OCI-LY3 (cell line): ENCODE measurements at regions not wholly inside any gene's neighbourhood (a gene's known extent, or its start where the extent isn't known, plus 50 kb on each side); places are given as distances from the start of the nearest gene placed in this dataset.
"Not testable (repeated sequence)": the region's sequence is repeated elsewhere in the genome, so short reads cannot be mapped to it uniquely, and the experiment has no call there.

Experiments used
- H2AFZ ChIP-seq: fragments of 200-600, 300-600 bp; shearing (Covaris generic); 2 replicates; pipeline ENCODE4 v1.6.0; 2014; ENCODE audit warnings: antibody characterized with exemption, low read depth, low read length
- H3K27ac ChIP-seq: fragments of 200-600, 300-600 bp; sonication (generic); 2 replicates; pipeline ENCODE4 v1.5.1; 2014; ENCODE audit warnings: mild to moderate bottlenecking, low read length, moderate library complexity, mixed read lengths
- H3K27me3 ChIP-seq: fragments of 200-600, 300-600 bp; sonication (generic); 2 replicates; pipeline ENCODE4 v1.6.1; 2014; ENCODE audit warnings: low read depth, low read length, mixed read lengths
- H3K36me3 ChIP-seq: fragments of 200-600, 300-600 bp; sonication (generic); replicated peaks from 2 replicates; pipeline ENCODE3; 2014; ENCODE audit warnings: low read depth, low read length, mixed read lengths
- H3K4me1 ChIP-seq: fragments of 300-600, 200-600 bp; sonication (generic); 2 replicates; pipeline ENCODE4 v1.6.1; 2014; ENCODE audit warnings: low read length, mixed read lengths
- H3K4me2 ChIP-seq: fragments of 200-600, 300-600 bp; sonication (generic); 2 replicates; pipeline ENCODE4 v1.6.1; 2014; ENCODE audit warnings: low read length, mixed read lengths
- H3K4me3 ChIP-seq: fragments of 300-600, 200-600 bp; sonication (generic); 2 replicates; pipeline ENCODE4 v1.5.1; 2014; ENCODE audit warnings: antibody characterized with exemption, mild to moderate bottlenecking, low read length, moderate library complexity
- H3K79me2 ChIP-seq: fragments of 300-600, 200-600 bp; shearing (Covaris generic); 2 replicates; pipeline ENCODE4 v1.6.1; 2014; ENCODE audit warnings: mild to moderate bottlenecking, low read length, mixed read lengths
- H3K9ac ChIP-seq: fragments of 300-600, 200-600 bp; shearing (Covaris generic); 2 replicates; pipeline ENCODE4 v1.6.0; 2014; ENCODE audit warnings: mild to moderate bottlenecking, low read length, moderate library complexity
- H3K9me3 ChIP-seq: fragments of 200-600, 300-600 bp; shearing (Covaris generic); 2 replicates; pipeline ENCODE4 v1.6.1; 2014; ENCODE audit warnings: low read length, mixed read lengths; ENCODE audit not compliant: insufficient read depth
- H4K20me1 ChIP-seq: fragments of 200-600, 300-600 bp; sonication (generic); 2 replicates; pipeline ENCODE4 v1.6.1; 2016; ENCODE audit warnings: low read length, mixed read lengths; ENCODE audit not compliant: insufficient read depth
- CTCF ChIP-seq: fragments of 200-600, 300-600 bp; sonication (generic); IDR thresholded peaks from 2 replicates; pipeline ENCODE4 v1.5.1; 2014; ENCODE audit warnings: antibody characterized with exemption, low read length, low read depth
- EZH2phosphoT487 ChIP-seq: fragments of 200-600 bp; shearing (Covaris generic); IDR thresholded peaks from 2 replicates; pipeline ENCODE4 v1.6.1; 2018; ENCODE audit warnings: antibody characterized with exemption, mixed run types, low read depth

- Histone ChIP-seq H3K36me3 (no peaks in the 10 kb centered on the region), H3K9me3 (no peaks in the 10 kb centered on the region), H3K27ac (no peak overlapping the region), H2AFZ (no peak overlapping the region), H3K79me2 (no peaks in the 10 kb centered on the region), H3K27me3 (no peaks in the 10 kb centered on the region), H3K9ac (no peak overlapping the region), H4K20me1 (no peaks in the 10 kb centered on the region), H3K4me1 (peaks cover 15% of the 10 kb centered on the region), H3K4me3 (no peak overlapping the region), H3K4me2 (peak overlapping the region; percentile 25)
- TF ChIP-seq EZH2phosphoT487 (no peak), CTCF (no peak)
These were observed 527.6 kb downstream of the DIPK2A start for GRCh38 chr3:144499001-144499930.

- TF ChIP-seq CTCF (no peak), EZH2phosphoT487 (no peak)
- no peaks in the 10 kb centered on the region for H3K9me3 ChIP-seq
- H3K27ac ChIP-seq, result no peak overlapping the region
These were observed 529.8 kb downstream of the DIPK2A start for GRCh38 chr3:144501467-144501866.

GRCh38 chr3:144502402-144502801 lies 530.8 kb downstream of the DIPK2A start:
- H3K27ac ChIP-seq, result no peak overlapping the region

More at GRCh38 chr3:144501467-144501866, 529.8 kb downstream of the DIPK2A start:
- Histone ChIP-seq H3K79me2 (no peaks in the 10 kb centered on the region), H3K4me1 (peaks cover 15% of the 10 kb centered on the region), H3K4me2 (no peak overlapping the region), H2AFZ (no peak overlapping the region), H4K20me1 (no peaks in the 10 kb centered on the region), H3K36me3 (no peaks in the 10 kb centered on the region), H3K27me3 (no peaks in the 10 kb centered on the region), H3K4me3 (no peak overlapping the region), H3K9ac (no peak overlapping the region)

GRCh38 chr3:144506375-144506774 lies 534.8 kb downstream of the DIPK2A start:
- H3K4me1 ChIP-seq, H4K20me1 ChIP-seq, H3K79me2 ChIP-seq, H3K27me3 ChIP-seq, H2AFZ ChIP-seq, H3K27ac ChIP-seq, H3K9ac ChIP-seq, H3K36me3 ChIP-seq, H3K9me3 ChIP-seq, H3K4me2 ChIP-seq, H3K4me3 ChIP-seq: not testable (repeated sequence)

More at GRCh38 chr3:144502402-144502801, 530.8 kb downstream of the DIPK2A start:
- no peak overlapping the region for H3K9ac ChIP-seq
- no peaks in the 10 kb centered on the region for H3K27me3 ChIP-seq
- H3K4me3 ChIP-seq, result no peak overlapping the region
- no peaks in the 10 kb centered on the region for H3K9me3 ChIP-seq
- no peaks in the 10 kb centered on the region for H3K36me3 ChIP-seq
- no peaks in the 10 kb centered on the region for H4K20me1 ChIP-seq
- H3K79me2 ChIP-seq, result no peaks in the 10 kb centered on the region
- peaks cover 15% of the 10 kb centered on the region for H3K4me1 ChIP-seq
- H2AFZ ChIP-seq, result no peak overlapping the region
- H3K4me2 ChIP-seq, result no peak overlapping the region
- TF ChIP-seq CTCF (no peak), EZH2phosphoT487 (no peak)
